Peyer's patch (tissue), 4 donors: ENCODE measurements at regions not wholly inside any gene's neighbourhood (a gene's known extent, or its start where the extent isn't known, plus 50 kb on each side); places are given as distances from the start of the nearest gene placed in this dataset.

Experiments
- DNase-seq, 3 donors: peaks; one replicate each; pipeline ENCODE4 v3.0.0-alpha.2; 2017 to 2019
- H3K27ac ChIP-seq, 4 donors: fragments of 200-600 bp; sonication (generic); one replicate each; pipeline ENCODE4 v1.5.1; 2016 to 2019
- H3K27me3 ChIP-seq, 2 donors: fragments of 200-600 bp; sonication (generic); one replicate each; pipeline ENCODE4 v1.5.1; 2019
- H3K36me3 ChIP-seq, 3 donors: fragments of 200-600 bp; sonication (generic); one replicate each; pipeline ENCODE4 v1.5.1; 2016 to 2019
- H3K4me1 ChIP-seq, 4 donors: fragments of 200-600 bp; sonication (generic); one replicate each; pipeline ENCODE4 v1.5.1; 2016 to 2019
- H3K4me3 ChIP-seq, 4 donors: fragments of 200-600 bp; sonication (generic); 1 replicate in 3 of 4; 2 replicates in 1 of 4; pipeline ENCODE4 v1.5.1; 2016 to 2019; ENCODE audit warnings: mild to moderate bottlenecking in 1 of 4
- H3K9me3 ChIP-seq, 4 donors: fragments of 200-600 bp; sonication (generic); one replicate each; pipeline ENCODE4 v1.5.1; 2016 to 2019; ENCODE audit warnings: mild to moderate bottlenecking in 1 of 4
- CTCF ChIP-seq, 6 experiments: fragments of 450-650 bp in 4 of 6; fragments of 200-600 bp in 2 of 6; sonication (generic) in 1 of 6; IDR thresholded peaks; one replicate each; pipeline ENCODE4 v1.5.1; 2017 to 2019; ENCODE audit warnings: antibody characterized with exemption in 6 of 6, mild to moderate bottlenecking in 3 of 6, moderate library complexity in 1 of 6
- POLR2A ChIP-seq, 2 donors: fragments of 450-650 bp; IDR thresholded peaks; one replicate each; pipeline ENCODE4 v1.5.1; 2017; ENCODE audit warnings: antibody characterized with exemption in 2 of 2, mild to moderate bottlenecking in 2 of 2, moderate library complexity in 2 of 2

- H3K4me3 ChIP-seq, result no peak overlapping the region
- DNase-seq, result no peak
Observed at GRCh38 chr15:47603026-47603425, 114.3 kb upstream of the SEMA6D start.

GRCh38 chr15:47607695-47608094 is 109.6 kb upstream of the SEMA6D start:
- H3K9me3 ChIP-seq, result no peaks in the 10 kb centered on the region
- DNase-seq, result no peak
- TF ChIP-seq CTCF (IDR thresholded peaks at IDR 0.05) (no peak), POLR2A (IDR thresholded peaks at IDR 0.05) (no peak)

More at GRCh38 chr15:47603026-47603425, 114.3 kb upstream of the SEMA6D start:
- TF ChIP-seq CTCF (IDR thresholded peaks at IDR 0.05), result no peak
- TF ChIP-seq POLR2A (IDR thresholded peaks at IDR 0.05), result no peak
- Histone ChIP-seq H3K27ac (no peak overlapping the region), H3K27me3 (no peaks in the 10 kb centered on the region), H3K36me3 (no peaks in the 10 kb centered on the region), H3K9me3 (no peaks in the 10 kb centered on the region), H3K4me1 (peaks cover 0 to 7% (median 0%) of the 10 kb centered on the region in 4 donors)

GRCh38 chr15:47609693-47610092 is 107.6 kb upstream of the SEMA6D start:
- no peaks in the 10 kb centered on the region for H3K9me3 ChIP-seq
- no peaks in the 10 kb centered on the region for H3K36me3 ChIP-seq
- no peak overlapping the region for H3K4me3 ChIP-seq
- no peak overlapping the region for H3K27ac ChIP-seq
- H3K4me1 ChIP-seq, result peaks cover 0 to 7% (median 0%) of the 10 kb centered on the region in 4 donors
- H3K27me3 ChIP-seq, result no peaks in the 10 kb centered on the region
- no peak for TF ChIP-seq POLR2A (IDR thresholded peaks at IDR 0.05)
- no peak for TF ChIP-seq CTCF (IDR thresholded peaks at IDR 0.05)
- DNase-seq, result no peak

More at GRCh38 chr15:47607695-47608094, 109.6 kb upstream of the SEMA6D start:
- Histone ChIP-seq H3K4me3 (no peak overlapping the region), H3K4me1 (peaks cover 0 to 7% (median 0%) of the 10 kb centered on the region in 4 donors), H3K27ac (no peak overlapping the region), H3K27me3 (no peaks in the 10 kb centered on the region), H3K36me3 (no peaks in the 10 kb centered on the region)

- H3K27me3 ChIP-seq, result no peaks in the 10 kb centered on the region
Observed at GRCh38 chr15:47610736-47611135, 106.6 kb upstream of the SEMA6D start.

GRCh38 chr15:47614360-47615011 is 102.8 kb upstream of the SEMA6D start:
- H3K27me3 ChIP-seq, result no peaks in the 10 kb centered on the region
- H3K4me1 ChIP-seq, result no peaks in the 10 kb centered on the region
- DNase-seq, result no peak
- no peaks in the 10 kb centered on the region for H3K36me3 ChIP-seq
- H3K9me3 ChIP-seq, result no peaks in the 10 kb centered on the region
- no peak overlapping the region for H3K4me3 ChIP-seq
- H3K27ac ChIP-seq, result no peak overlapping the region
- TF ChIP-seq CTCF (IDR thresholded peaks at IDR 0.05) (peak in 2 of 6 experiments; percentile 5 to 12), POLR2A (IDR thresholded peaks at IDR 0.05) (no peak)

More at GRCh38 chr15:47610736-47611135, 106.6 kb upstream of the SEMA6D start:
- peaks cover 0 to 7% (median 0%) of the 10 kb centered on the region in 4 donors for H3K4me1 ChIP-seq
- H3K9me3 ChIP-seq, result no peaks in the 10 kb centered on the region
- no peak overlapping the region for H3K27ac ChIP-seq
- no peak for TF ChIP-seq CTCF (IDR thresholded peaks at IDR 0.05)
- H3K36me3 ChIP-seq, result no peaks in the 10 kb centered on the region
- no peak for DNase-seq
- H3K4me3 ChIP-seq, result no peak overlapping the region
